A549 (cell line): ENCODE measurements at regions not wholly inside any gene's neighbourhood (a gene's known extent, or its start where the extent isn't known, plus 50 kb on each side); places are given as distances from the start of the nearest gene placed in this dataset.
A peak's percentile ranks its signal among the peaks of the same experiment; 100 is the strongest.

Experiments
- ATAC-seq, 2 experiments: fragments of 200-7000 bp in 1 of 2; fragments of >200 bp in 1 of 2; cut with Nextera tagmentation in 1 of 2; cut with Tn5 transposase in 1 of 2; 3 replicates each; pipeline versions ENCODE4 v1.8.0 to v1.9.1; 2018 to 2020; ENCODE audit warnings: mild to moderate bottlenecking in 1 of 2, moderate library complexity in 1 of 2
- CTCF ChIA-PET: fragments of 300-600 bp; sonication (Branson Sonifier 250); formaldehyde crosslinking; extraction: SDS; loops from one replicate; lab custom pipeline; 2021; ENCODE audit warnings: antibody characterized with exemption, inconsistent platforms; lab: Yijun Ruan, JAX
- POLR2A ChIA-PET: fragments of 350-600 bp; formaldehyde crosslinking; extraction: SDS; loops from one replicate; lab custom pipeline; 2021; ENCODE audit warnings: antibody characterized with exemption, inconsistent platforms; lab: Yijun Ruan, JAX
- DNase-seq, 2 experiments: peaks; one replicate each; pipeline versions ENCODE4 v3.0.0 to v3.0.0-alpha.2; 2011 to 2016; ENCODE audit warnings: low read depth in 1 of 2, low spot score in 1 of 2
- FAIRE-seq: peaks from 2 replicates; lab custom pipeline; 2011; peaks lifted over from hg19 to GRCh38; lab: Jason Lieb, UNC
- H3K27ac ChIP-seq, 2 experiments: fragments of >200 bp; sonication (Bioruptor Twin); formaldehyde crosslinking; 3 replicates each; pipeline ENCODE4 v1.5.1; 2016 to 2017
- H3K4me1 ChIP-seq: fragments of >200 bp; sonication (Bioruptor Twin); formaldehyde crosslinking; 3 replicates; pipeline ENCODE4 v1.6.1; 2016
- H3K4me2 ChIP-seq: fragments of >200 bp; sonication (Bioruptor Twin); formaldehyde crosslinking; 3 replicates; pipeline ENCODE4 v1.6.1; 2016
- H3K4me3 ChIP-seq: fragments of >200 bp; sonication (Bioruptor Twin); formaldehyde crosslinking; 3 replicates; pipeline ENCODE4 v1.5.1; 2016
- H3K9me3 ChIP-seq: fragments of >200 bp; sonication (Bioruptor Twin); formaldehyde crosslinking; 3 replicates; pipeline ENCODE4 v1.6.1; 2016
- CEBPB ChIP-seq, 2 experiments: fragments of >200 bp in 1 of 2; sonication (Bioruptor Twin) in 1 of 2; formaldehyde crosslinking in 1 of 2; IDR thresholded peaks; 2 replicates each; pipeline ENCODE4 v1.6.1; 2012 to 2016
- EHF ChIP-seq: fragments of 250-450 bp; sonication (Bioruptor Pico); IDR thresholded peaks from 2 replicates; pipeline ENCODE4 v1.5.0; 2020; ENCODE audit warnings: mild to moderate bottlenecking
- EHMT2 ChIP-seq: fragments of 200-600 bp; sonication (generic); IDR thresholded peaks from 2 replicates; pipeline ENCODE4 v1.6.1; 2016; ENCODE audit warnings: antibody characterized with exemption, low read depth, mild to moderate bottlenecking, moderate library complexity
- EP300 ChIP-seq, 2 experiments: fragments of >200 bp; sonication (Bioruptor Twin); formaldehyde crosslinking; IDR thresholded peaks; 2 replicates in 1 of 2; 3 replicates in 1 of 2; pipeline ENCODE4 v1.6.1; 2016 to 2017
- FOSB ChIP-seq: fragments of 250-450 bp; sonication (Bioruptor Pico); IDR thresholded peaks from 2 replicates; pipeline ENCODE4 v1.5.0; 2020; ENCODE audit warnings: mild to moderate bottlenecking, moderate library complexity
- FOSL2 ChIP-seq, 2 experiments: fragments of 450-650 bp in 1 of 2; fragments of >200 bp in 1 of 2; sonication (Bioruptor Twin) in 1 of 2; formaldehyde crosslinking; IDR thresholded peaks; 2 replicates each; pipeline versions ENCODE4 v1.5.0 to v1.6.1; 2016 to 2020; ENCODE audit warnings: mild to moderate bottlenecking in 1 of 2, moderate library complexity in 1 of 2
- HES2 ChIP-seq: fragments of >200 bp; sonication (Bioruptor Twin); formaldehyde crosslinking; IDR thresholded peaks from 2 replicates; pipeline ENCODE4 v1.6.1; 2016
- KDM1A ChIP-seq: fragments of 200-600 bp; sonication (generic); IDR thresholded peaks from 2 replicates; pipeline ENCODE4 v1.6.1; 2016; ENCODE audit warnings: low read depth, mild to moderate bottlenecking
- MYC ChIP-seq: IDR thresholded peaks from 2 replicates; pipeline ENCODE4 v1.6.1; 2012; ENCODE audit warnings: mild to moderate bottlenecking, inconsistent platforms, low read length, improper control_type of control experiment, borderline replicate concordance
- NFE2L2 ChIP-seq: fragments of 150-350 bp; conservative IDR thresholded peaks from 2 replicates; pipeline ENCODE4 v1.6.1; 2014; ENCODE audit warnings: low read length
- REST ChIP-seq: fragments of 200-600 bp; sonication (generic); IDR thresholded peaks from 2 replicates; pipeline ENCODE4 v1.6.1; 2016; ENCODE audit warnings: antibody characterized with exemption, mild to moderate bottlenecking, moderate library complexity
- SMC3 ChIP-seq: fragments of >200 bp; sonication (Bioruptor Twin); formaldehyde crosslinking; IDR thresholded peaks from 3 replicates; pipeline ENCODE4 v1.6.1; 2018; ENCODE audit warnings: inconsistent platforms
- USF2 ChIP-seq: fragments of 450-650 bp; IDR thresholded peaks from 2 replicates; pipeline ENCODE4 v1.6.1; 2014; ENCODE audit warnings: antibody characterized with exemption
- WGBS: methylation state at CpG from one replicate; pipeline ENCODE4 v1.1.6; 2017; ENCODE audit errors: missing lambda C conversion rate; 5-methylcytosine and 5-hydroxymethylcytosine counted together

GRCh38 chr3:139292711-139293664, 50.8 kb upstream of the MRPS22 start:
- peak in 1 of 2 experiments; percentile 21 for DNase-seq
- no peak for TF ChIP-seq MYC
- no peak for TF ChIP-seq REST
- no peak for TF ChIP-seq EP300 (IDR thresholded peaks at IDR 0.05)
- TF ChIP-seq CEBPB (IDR thresholded peaks at IDR 0.05) = peak in 1 of 2 experiments; percentile 45; a peak in 1 of 4 replicates
- TF ChIP-seq HES2 = no peak
- no peak for TF ChIP-seq FOSB (CRISPR knock-in tag)
- TF ChIP-seq SMC3 = no peak
- TF ChIP-seq, all 56 proteins: peak for 1
- no peak for ATAC-seq
- H3K4me1 ChIP-seq = peaks cover 11% of the 10 kb centered on the region; the same call in 2 of the 3 replicates
- WGBS = 57% methylated on average over 15 of the region's 15 CpGs
- no peak for FAIRE-seq
- no peak overlapping the region for H3K4me3 ChIP-seq
- POLR2A ChIA-PET = no interaction called here
- CTCF ChIA-PET = interaction anchor here (1.4 kb wide), 1 partner anchor 36 kb away, joined by 7 read pairs; no protein-coding TSS in a partner anchor
- peak overlapping the region; percentile 42 for H3K4me2 ChIP-seq
- no peaks in the 10 kb centered on the region for H3K9me3 ChIP-seq
- peak overlapping the region; percentile 35 to 58; a peak in 3 of 6 replicates for H3K27ac ChIP-seq

- DNase-seq = no peak
Observed at GRCh38 chr3:139293665-139294023, 50.2 kb upstream of the MRPS22 start.

More at GRCh38 chr3:139293665-139294023, 50.2 kb upstream of the MRPS22 start:
- 68% methylated on average over 2 of the region's 2 CpGs for WGBS
- CTCF ChIA-PET = interaction anchor here (1.3 to 1.4 kb wide), 2 partner anchors 35 to 36 kb away, joined by 3 to 7 read pairs; no protein-coding TSS in a partner anchor
- no peak overlapping the region for H3K4me3 ChIP-seq
- peak overlapping the region in 1 of 2 experiments; percentile 58; a peak in 2 of 6 replicates for H3K27ac ChIP-seq
- no peak for TF ChIP-seq USF2
- no peak for TF ChIP-seq EHF
- no peak for TF ChIP-seq SMC3
- TF ChIP-seq EHMT2 = no peak
- no peak for TF ChIP-seq KDM1A
- TF ChIP-seq NFE2L2 = no peak
- no peak for TF ChIP-seq FOSL2 (IDR thresholded peaks at IDR 0.05)
- no peak for TF ChIP-seq FOSL2 (CRISPR knock-in tag; IDR thresholded peaks at IDR 0.05)
- H3K4me1 ChIP-seq = peaks cover 16% of the 10 kb centered on the region; the same call in 2 of the 3 replicates
- ATAC-seq (no peak), FAIRE-seq (no peak)
- POLR2A ChIA-PET = no interaction called here
- H3K9me3 ChIP-seq = no peaks in the 10 kb centered on the region
- H3K4me2 ChIP-seq = no peak overlapping the region
